Pons (tissue), 1 donor: ENCODE measurements at regions not wholly inside any gene's neighbourhood (a gene's known extent, or its start where the extent isn't known, plus 50 kb on each side); places are given as distances from the start of the nearest gene placed in this dataset.
"Not testable (repeated sequence)": the region's sequence is repeated elsewhere in the genome, so short reads cannot be mapped to it uniquely, and the experiment has no call there.

Experiments used
- DNase-seq: peaks from one replicate; pipeline ENCODE4 v3.0.0-alpha.2; 2016; ENCODE audit warnings: low spot score

- DNase-seq = no peak
Observed at GRCh38 chr1:38175121-38175520, 128.5 kb upstream of the POU3F1 start.

- DNase-seq = no peak
Observed at GRCh38 chr1:38173848-38174247, 127.3 kb upstream of the POU3F1 start.

DNA sequence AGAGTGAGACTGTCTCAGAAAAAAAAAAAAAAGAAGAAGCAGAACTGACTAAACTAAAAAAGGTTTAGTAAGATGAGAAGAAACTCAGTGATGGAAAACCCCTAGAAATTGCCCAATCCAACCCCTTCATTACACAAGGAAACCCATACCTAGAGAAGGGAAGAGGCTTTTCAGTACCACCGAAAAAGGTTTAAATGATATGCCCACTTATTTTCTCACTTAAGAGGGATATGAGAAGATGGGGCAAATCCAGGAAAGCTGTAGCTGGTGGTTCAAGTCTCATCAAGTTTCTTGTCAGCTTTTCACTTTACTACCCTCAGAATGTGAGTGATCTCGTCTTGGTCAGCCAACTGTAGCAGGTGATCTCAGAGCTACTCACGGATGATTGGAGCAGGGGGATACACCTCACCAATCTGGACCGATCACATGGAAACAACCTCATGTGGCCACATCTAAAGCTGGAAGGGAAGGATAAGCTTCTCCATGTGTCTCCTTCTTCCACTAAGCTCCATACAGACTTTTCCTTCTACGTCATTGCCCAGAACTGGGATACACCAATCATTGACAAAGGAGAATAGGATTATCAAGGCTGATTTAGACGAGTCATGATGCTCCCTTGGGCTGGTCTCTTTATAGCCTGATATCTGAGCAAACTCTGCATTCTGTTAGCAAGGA lies 126.7 kb upstream of the POU3F1 start:
- no peak for DNase-seq

GRCh38 chr1:38169121-38169520 lies 122.5 kb upstream of the POU3F1 start:
- DNase-seq = no peak

DNA sequence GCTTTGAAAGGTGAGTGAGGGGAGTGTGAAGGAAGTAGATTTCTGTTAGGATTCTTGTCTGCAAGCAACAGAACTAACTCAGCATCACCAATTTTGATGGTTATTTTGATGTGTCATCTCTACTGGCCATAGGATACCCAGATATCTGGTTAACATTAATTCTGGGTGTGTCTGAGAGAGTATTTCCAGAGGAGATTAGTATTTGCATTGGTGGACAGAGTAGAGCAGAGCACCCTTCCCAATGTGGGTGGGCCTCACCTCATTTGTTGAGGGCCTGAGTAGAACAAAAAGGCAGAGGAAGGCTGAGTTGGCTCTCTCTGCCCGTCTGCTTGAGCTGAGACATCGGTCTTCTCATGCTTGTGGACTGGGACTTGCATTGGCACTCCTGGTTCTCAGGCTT lies 121.8 kb upstream of the POU3F1 start:
- DNase-seq = no peak

- DNase-seq = no peak
Observed at GRCh38 chr1:38166461-38166860, 119.9 kb upstream of the POU3F1 start.

DNA sequence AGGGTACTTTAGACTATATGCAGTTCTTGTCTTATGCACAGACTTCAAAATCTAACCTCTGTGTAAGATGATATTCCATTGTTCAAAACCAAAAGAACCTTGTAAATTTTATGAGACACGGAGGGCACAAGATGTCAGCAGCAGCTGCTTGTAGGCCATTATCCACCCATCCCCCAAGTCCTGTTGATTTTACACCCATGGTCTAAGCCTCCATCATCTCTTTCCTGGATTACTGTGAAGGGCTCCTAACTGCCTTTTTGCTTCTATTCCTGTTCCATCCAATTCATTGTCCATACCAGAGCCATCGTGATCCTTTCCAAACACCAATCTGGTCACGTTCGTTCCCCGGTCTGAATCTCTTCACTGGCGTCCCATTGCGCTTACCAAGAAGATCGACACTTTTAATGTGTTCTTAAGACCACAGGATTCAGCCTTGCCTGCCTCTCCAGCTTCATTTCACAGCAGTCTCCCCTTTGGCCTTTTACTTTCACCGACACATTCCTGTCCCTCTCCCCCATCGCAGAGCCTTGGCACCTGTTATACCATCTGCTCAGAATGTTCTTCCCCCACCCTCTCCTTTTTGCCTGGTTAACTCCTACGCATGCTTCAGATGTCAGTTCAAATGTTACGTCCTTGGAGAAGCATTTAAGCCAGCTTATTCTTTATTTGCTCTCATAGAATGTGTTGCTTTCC lies 107.3 kb upstream of the POU3F1 start:
- no peak for DNase-seq

GRCh38 chr1:38153066-38153777 lies 106.6 kb upstream of the POU3F1 start:
- no peak for DNase-seq

DNA sequence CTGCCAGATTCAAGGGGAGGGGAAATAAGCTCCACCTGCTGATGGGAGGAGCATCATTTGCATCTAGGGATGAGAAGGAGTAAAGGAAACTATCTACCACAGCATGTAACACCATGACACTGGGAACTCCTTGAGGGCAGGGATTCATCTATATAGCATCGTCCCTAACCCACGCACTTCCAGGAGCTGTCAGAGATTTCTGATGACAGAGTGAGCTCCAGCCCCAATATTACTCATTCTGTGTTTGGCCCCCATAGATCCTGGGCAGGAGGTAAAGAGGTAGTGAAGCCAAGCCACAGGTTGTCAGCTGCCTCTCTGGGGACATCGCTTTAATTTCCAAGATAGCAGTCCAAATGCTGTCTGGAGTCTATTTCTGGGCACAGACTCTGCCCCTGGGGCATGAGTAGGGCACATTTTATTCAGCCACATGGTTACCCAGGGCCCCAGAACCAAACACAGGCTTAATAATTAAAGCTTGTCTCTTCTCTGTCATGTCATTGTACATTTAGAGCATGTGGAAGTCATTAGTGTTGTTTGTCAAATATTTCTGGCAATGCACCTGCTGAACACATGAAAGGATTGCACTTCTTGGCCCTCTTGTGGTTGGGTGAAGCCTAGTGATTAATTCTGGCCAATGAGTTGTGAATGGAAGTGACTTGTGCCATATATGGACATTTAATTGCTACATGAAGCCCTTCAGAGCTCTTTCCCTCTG lies 105.9 kb upstream of the POU3F1 start:
- DNase-seq = no peak

DNA sequence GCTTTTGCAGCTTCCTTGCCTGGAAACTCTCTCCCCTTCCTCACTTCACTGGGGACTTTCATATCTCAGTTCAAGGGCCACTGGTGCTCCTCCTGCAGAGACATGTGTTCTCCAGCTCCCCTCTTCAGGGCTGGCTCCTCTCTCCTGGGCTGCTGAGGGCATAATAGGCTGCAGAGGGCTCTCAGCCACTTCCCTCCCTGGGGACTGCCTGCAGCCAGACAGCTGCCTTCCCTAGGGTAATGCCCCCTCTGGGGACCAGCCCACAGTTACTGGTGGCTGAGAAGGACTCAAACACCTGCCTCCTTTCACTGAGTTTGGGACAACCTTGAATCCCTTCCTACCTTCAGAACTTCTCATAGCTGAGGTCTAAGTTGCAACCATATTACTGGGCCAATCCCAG lies 104.8 kb upstream of the POU3F1 start:
- no peak for DNase-seq

DNA sequence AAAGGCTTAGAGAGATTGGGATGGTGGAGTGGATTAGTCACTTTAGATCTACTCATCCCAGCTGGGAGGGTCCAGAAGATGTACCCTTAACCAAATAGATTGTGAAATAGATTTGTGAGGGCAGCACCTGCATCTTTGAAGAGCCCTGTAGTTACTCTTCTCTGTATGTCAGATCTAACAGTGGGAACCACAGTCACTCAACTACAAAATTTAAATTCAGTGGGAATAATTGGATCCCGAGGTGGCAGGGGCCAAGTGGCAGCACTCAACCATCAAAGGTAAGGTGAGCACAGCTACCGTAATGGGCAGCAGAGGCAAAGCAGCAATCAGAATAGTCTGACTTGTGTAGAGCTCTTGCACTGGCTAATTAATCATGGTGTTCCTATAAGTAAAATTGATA lies 99.5 kb upstream of the POU3F1 start:
- not testable (repeated sequence) for DNase-seq

DNA sequence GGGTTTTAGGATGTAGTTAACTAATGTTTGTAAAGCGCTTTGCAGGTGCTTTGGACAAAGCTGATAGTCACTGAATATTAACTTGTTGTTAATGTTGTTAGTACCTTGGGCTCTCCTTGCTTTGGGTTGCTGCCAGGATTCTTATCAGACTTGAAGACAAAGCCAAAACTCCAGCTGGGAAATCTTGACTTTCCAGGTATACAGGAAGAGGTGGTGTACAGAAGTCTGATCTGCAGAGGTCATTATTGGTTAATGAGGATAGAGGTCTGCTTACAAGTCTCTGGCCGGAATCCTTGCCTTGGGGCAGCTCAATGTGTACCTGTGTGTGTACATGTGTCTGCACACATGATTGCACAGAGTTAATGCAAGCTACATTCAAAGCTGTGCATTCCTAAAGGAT lies 96.0 kb upstream of the POU3F1 start:
- no peak for DNase-seq

GRCh38 chr1:38141483-38141882 lies 94.9 kb upstream of the POU3F1 start:
- DNase-seq = no peak

DNA sequence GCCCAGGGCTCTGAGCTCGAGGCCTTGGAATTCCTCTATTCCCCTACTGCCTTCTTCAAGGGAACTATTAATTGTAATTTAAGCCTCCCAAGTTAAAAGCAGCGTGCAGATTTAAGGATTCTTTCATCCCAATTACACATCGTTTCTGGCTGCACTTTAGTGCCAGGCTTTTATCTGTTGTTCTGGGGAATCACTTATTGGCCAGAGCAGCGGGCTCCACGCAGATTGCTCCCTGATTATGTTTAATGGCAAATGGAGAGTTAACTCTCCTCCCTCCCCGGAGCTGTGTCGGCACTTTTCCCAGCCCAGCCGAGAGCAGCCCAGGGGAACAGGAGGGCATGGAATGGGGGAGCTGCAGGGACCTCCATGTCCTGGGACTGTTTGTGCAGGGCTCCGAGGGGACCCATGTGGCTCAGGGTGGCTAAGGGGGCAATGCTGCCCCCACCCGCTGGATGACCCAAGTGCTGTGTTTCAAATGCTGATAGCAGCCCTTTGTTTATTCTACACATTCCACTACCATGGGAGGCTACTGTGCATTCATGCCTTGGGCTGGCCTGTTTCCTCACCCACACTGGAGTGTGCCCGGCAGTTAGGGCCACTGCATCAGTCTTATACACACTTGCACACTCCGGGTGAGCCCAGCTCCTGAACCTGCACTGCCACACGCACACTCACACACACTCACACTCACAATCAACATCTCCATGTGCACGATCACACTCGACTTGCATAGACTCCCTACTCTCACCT lies 93.3 kb upstream of the POU3F1 start:
- DNase-seq = no peak

GRCh38 chr1:38138498-38139233 lies 92.1 kb upstream of the POU3F1 start:
- DNase-seq = peak; percentile 25

DNA sequence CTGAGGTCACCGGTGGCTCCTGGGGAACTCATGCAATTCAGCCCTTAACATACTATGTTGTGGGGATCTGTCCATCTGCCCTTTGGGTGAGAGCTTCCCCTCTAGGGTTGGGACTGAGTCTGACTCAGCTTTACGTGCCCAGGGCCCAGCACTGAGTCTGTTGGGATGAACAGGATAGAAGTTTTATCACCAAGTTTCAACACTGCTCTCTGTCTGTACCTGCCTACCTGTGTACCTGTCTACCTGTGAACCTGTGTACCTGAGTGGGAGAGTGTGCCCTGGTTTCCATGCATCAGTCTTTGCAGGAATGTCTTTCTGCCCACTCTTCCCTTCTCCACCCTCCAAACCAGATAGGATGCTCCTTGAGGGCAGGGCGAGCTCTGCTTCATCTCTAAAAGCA lies 90.6 kb upstream of the POU3F1 start:
- DNase-seq = no peak

- no peak for DNase-seq
Observed at GRCh38 chr1:38135625-38136414, 89.2 kb upstream of the POU3F1 start.

DNA sequence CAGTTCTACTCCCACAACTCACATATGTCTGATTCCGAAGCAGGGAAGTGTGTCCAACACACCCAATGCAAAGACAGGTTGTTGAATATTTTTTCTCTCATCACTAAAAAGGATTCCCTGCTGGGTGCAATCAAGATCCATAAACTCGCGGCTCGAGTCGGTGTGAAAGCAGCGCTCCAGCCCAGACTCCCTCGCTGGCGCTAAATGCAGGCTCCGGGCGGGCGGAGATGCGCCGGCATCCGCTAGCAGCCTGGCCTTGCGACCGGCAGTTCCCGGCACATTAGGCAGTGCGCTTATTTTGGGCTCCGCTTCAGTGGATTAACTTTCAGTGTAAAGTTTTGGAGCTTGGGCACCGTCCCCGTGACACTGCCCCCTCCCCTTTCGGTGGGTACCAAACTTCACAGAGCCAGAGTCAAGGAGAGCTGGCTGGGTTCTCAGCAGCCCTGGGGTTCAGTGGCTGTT lies 87.7 kb upstream of the POU3F1 start:
- DNase-seq = no peak

GRCh38 chr1:38133756-38134155 lies 87.2 kb upstream of the POU3F1 start:
- no peak for DNase-seq

DNA sequence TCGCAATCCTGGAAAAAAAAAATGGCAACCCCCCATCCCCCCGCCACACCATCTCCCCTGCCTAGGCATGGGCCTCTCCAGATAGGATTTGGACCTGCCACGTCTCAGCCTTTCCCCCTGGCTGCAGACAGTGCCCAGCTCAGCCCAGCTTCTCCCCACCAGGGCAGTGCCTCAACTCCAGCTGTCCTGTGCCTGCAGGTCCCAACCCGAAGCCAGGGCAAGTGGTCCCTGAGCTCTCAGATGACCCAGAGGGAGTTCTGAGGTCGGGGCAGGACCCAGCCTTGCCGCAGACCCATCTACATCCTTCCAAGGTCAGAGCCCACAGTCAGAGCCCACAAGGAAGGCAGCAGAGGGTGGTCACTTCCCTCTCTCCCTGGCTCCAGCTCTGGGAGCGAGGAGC lies 86.7 kb upstream of the POU3F1 start:
- no peak for DNase-seq
